Upper lobe of left lung (tissue), 4 donors: ENCODE measurements at regions not wholly inside any gene's neighbourhood (a gene's known extent, or its start where the extent isn't known, plus 50 kb on each side); places are given as distances from the start of the nearest gene placed in this dataset.

Source experiments
- CTCF ChIP-seq, 6 experiments: fragments of 450-650 bp in 4 of 6; fragments of 200-600 bp in 2 of 6; sonication (generic) in 2 of 6; IDR thresholded peaks; one replicate each; pipeline ENCODE4 v1.5.1; 2016 to 2019; ENCODE audit warnings: antibody characterized with exemption in 6 of 6
- EP300 ChIP-seq, 4 donors: sonication (generic); formaldehyde crosslinking; IDR thresholded peaks; one replicate each; pipeline ENCODE4 v1.5.1; 2017; ENCODE audit warnings: antibody characterized with exemption in 4 of 4, control low read depth in 2 of 4
- POLR2A ChIP-seq, 4 donors: fragments of 450-650 bp; IDR thresholded peaks; one replicate each; pipeline ENCODE4 v1.5.1; 2016 to 2017; ENCODE audit warnings: antibody characterized with exemption in 4 of 4, mild to moderate bottlenecking in 2 of 4

GRCh38 chr12:38488866-38489265 lies 172.3 kb downstream of the ALG10B start:
- TF ChIP-seq CTCF (IDR thresholded peaks at IDR 0.05) = no peak
- no peak for TF ChIP-seq POLR2A (IDR thresholded peaks at IDR 0.05)
- no peak for TF ChIP-seq EP300 (IDR thresholded peaks at IDR 0.05)
